ENCODE measurements at regions not wholly inside any gene's neighbourhood (a gene's known extent, or its start where the extent isn't known, plus 50 kb on each side); places are given as distances from the start of the nearest gene placed in this dataset.

- TF ChIP-seq EZH2 (IDR thresholded peaks at IDR 0.05; ENCODE audit: borderline replicate concordance, low read depth, low read length, severe bottlenecking) (no peak), CTCF (IDR thresholded peaks at IDR 0.05; ENCODE audit: borderline replicate concordance, extremely low read depth, low read length, poor library complexity, severe bottlenecking) (no peak)
Observed at GRCh38 chr5:152474961-152475360, 69.9 kb upstream of the NMUR2 start.

Data from DND-41 (cell line).